Uterus (tissue), 2 donors: ENCODE measurements at regions not wholly inside any gene's neighbourhood (a gene's known extent, or its start where the extent isn't known, plus 50 kb on each side); places are given as distances from the start of the nearest gene placed in this dataset.

Source experiments
- CTCF ChIP-seq, 4 experiments: fragments of 200-600 bp in 2 of 4; fragments of 450-650 bp in 2 of 4; sonication (generic) in 2 of 4; IDR thresholded peaks; one replicate each; pipeline ENCODE4 v1.5.1; 2016 to 2019; ENCODE audit warnings: antibody characterized with exemption in 4 of 4, mild to moderate bottlenecking in 2 of 4, moderate library complexity in 1 of 4
- POLR2A ChIP-seq, 2 donors: fragments of 450-650 bp; IDR thresholded peaks; one replicate each; pipeline ENCODE4 v1.6.1; 2016; ENCODE audit warnings: antibody characterized with exemption in 2 of 2, mild to moderate bottlenecking in 1 of 2, moderate library complexity in 1 of 2

- TF ChIP-seq CTCF (IDR thresholded peaks at IDR 0.05) (no peak), POLR2A (IDR thresholded peaks at IDR 0.05) (no peak)
Measured at GRCh38 chr2:75367401-75367800, 168.1 kb upstream of the TACR1 start.
